ENCODE measurements at regions not wholly inside any gene's neighbourhood (a gene's known extent, or its start where the extent isn't known, plus 50 kb on each side); places are given as distances from the start of the nearest gene placed in this dataset.

DNA sequence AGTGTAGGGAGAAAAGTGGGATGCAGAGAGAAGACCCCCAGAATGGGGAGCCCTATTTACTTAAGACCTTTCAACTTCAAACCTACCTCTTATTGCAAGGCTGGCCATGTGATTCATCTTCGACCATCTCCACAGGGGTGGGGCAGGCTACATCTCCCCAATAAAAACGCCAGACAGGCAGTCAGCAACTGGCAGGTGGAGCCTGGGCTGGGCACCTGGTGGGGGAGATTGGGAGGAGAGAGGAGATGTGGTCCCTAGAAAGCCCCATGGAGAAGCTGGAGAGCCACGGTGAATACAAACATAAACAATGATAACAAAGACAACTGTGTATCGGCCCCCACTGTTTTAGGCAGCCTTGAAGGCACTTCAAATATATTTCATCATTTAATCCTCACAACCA, 336.7 kb upstream of the PROX1 start:
- TF ChIP-seq, protein P1, sequence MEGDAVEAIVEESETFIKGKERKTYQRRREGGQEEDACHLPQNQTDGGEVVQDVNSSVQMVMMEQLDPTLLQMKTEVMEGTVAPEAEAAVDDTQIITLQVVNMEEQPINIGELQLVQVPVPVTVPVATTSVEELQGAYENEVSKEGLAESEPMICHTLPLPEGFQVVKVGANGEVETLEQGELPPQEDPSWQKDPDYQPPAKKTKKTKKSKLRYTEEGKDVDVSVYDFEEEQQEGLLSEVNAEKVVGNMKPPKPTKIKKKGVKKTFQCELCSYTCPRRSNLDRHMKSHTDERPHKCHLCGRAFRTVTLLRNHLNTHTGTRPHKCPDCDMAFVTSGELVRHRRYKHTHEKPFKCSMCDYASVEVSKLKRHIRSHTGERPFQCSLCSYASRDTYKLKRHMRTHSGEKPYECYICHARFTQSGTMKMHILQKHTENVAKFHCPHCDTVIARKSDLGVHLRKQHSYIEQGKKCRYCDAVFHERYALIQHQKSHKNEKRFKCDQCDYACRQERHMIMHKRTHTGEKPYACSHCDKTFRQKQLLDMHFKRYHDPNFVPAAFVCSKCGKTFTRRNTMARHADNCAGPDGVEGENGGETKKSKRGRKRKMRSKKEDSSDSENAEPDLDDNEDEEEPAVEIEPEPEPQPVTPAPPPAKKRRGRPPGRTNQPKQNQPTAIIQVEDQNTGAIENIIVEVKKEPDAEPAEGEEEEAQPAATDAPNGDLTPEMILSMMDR (IDR thresholded peaks at IDR 0.05; ENCODE audit: poor library complexity) = no peak
- TF ChIP-seq EZH2phosphoT487 (IDR thresholded peaks at IDR 0.05; ENCODE audit: low read depth, severe bottlenecking, unreplicated experiment) = no peak
- TF ChIP-seq EZH2 (IDR thresholded peaks at IDR 0.05; ENCODE audit: borderline replicate concordance) = no peak

Measured in hepatocyte (in vitro differentiated cells).